GM18511 (cell line): ENCODE measurements at regions not wholly inside any gene's neighbourhood (a gene's known extent, or its start where the extent isn't known, plus 50 kb on each side); places are given as distances from the start of the nearest gene placed in this dataset.

Source experiments
- ATAC-seq: cut with Tn5 transposase; IDR thresholded peaks from one replicate; pipeline ENCODE4 v1.9.1; 2021; ENCODE audit warnings: mild to moderate bottlenecking, moderate library complexity; ENCODE audit not compliant: unreplicated experiment

DNA sequence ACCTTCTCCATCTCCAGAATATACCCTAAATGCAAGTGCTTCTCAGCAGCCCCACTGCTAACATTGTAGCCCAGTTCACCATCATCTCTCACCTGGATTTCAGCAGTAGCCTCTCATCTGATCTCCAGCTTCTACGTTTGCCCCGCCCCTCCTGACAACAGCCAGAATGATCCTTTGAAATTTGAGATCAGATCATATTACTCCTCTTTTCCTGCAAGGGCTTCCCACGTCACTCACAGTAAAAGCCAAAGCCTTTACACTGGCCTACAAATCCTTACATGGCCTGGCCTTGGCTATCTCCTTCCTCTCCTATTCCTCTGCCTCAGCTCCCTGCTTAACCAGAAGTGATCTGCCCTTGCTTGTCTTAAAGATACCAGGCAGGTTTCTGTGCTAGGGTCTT, 94.3 kb upstream of the NBEA start:
- no peak for ATAC-seq

- ATAC-seq, result no peak
Measured at GRCh38 chr13:34849406-34849805, 92.7 kb upstream of the NBEA start.

- ATAC-seq, result no peak
Measured at GRCh38 chr13:34853161-34853560, 88.9 kb upstream of the NBEA start.

- no peak for ATAC-seq
Measured at GRCh38 chr13:34857558-34858325, 84.3 kb upstream of the NBEA start.

GRCh38 chr13:34862311-34862710, 79.8 kb upstream of the NBEA start:
- no peak for ATAC-seq

DNA sequence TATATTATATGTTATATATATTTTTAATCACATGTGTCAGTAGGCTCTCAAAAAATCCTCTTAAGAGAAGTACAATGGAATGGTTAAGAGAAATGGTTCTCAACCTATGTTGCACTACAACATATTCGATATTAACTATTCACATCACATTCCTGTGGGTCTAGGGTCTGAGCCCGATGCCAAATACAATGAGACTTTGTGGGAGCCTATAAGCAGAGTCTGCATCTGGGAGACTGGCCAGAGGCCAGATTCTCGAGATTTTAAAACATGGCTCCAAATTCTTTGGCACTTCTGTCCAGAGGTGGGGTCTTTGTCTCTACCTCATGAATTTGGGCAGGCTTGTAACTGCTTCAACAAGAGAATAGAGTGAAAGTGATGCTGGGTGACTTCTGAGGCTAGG, 79.4 kb upstream of the NBEA start:
- no peak for ATAC-seq

DNA sequence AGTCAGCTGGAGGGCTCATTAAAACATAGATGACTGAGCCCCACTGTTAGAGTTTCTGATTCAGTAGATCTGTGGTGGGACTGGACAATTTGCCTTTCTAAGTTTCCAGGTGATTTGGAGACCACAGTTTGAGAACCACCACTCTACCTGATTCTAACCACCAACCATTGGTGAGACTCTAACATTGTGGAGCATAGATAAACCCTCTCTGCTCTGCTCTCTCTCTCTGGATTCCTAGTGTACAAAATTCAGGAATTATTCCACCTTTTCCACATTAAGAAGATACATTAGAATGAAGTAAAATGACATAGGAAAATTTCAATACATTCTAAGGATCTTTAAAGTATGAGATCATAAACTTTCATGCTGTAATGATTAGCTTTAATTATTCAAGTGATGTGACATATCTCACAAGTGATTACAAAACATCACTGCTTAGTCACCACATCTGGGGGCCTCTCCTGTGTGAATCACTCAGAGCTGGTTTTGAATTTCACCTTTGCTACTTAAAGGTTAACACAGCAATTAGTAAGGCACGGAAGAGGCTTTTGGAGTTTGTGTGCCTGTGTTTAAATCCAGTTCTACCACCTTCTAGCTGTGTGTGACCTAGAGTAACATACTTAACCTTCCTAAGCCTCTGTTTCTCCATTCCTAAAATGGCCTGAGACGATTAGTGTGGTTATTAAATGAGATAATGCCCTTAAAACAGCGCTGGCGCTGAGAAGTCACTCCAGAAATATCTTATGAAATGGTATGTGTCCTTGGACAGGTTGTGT, 78.5 kb upstream of the NBEA start:
- ATAC-seq, result no peak

DNA sequence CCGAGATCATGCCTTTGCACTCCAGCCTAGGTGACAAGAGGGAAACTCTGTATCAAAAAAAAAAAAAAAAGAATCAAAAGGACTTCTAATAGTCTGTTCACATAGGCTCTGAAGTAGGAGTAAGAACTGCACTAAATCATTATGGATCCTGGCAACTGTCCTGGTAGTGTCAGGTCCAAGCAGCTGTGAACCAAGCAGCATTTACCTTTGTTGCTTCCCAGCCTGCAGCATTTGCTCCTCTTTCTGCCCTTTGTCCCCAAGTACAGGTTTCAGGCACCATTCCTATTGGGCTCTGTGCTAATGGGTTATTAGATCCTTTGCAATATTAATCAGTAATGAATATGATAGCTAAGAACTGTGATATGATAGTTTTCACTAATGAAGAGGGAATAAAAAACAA, 77.4 kb upstream of the NBEA start:
- ATAC-seq, result no peak

DNA sequence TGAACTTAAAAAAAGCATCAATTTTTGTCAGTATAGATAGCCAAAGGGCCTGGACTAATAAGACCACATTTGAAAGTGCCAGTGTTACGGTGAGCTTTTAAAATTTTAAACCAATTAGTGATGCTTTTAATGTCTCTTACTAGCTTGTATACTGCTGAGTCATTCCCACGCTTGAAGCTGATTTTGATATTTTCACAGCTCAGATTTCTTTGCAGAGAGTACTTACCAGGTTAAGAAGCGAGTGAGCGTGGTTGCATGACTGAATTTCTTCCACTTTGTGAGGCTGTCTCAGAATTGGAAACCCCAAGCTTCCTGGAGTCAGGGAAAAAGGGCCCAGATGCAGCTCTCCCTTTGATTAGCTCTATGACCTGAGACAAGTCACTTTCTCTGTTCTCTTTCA, 74.5 kb upstream of the NBEA start:
- ATAC-seq, result no peak

GRCh38 chr13:34868733-34869132, 73.3 kb upstream of the NBEA start:
- ATAC-seq, result no peak

GRCh38 chr13:34869696-34870095, 72.4 kb upstream of the NBEA start:
- ATAC-seq, result no peak

- ATAC-seq, result no peak
Measured at GRCh38 chr13:34878329-34878728, 63.7 kb upstream of the NBEA start.

DNA sequence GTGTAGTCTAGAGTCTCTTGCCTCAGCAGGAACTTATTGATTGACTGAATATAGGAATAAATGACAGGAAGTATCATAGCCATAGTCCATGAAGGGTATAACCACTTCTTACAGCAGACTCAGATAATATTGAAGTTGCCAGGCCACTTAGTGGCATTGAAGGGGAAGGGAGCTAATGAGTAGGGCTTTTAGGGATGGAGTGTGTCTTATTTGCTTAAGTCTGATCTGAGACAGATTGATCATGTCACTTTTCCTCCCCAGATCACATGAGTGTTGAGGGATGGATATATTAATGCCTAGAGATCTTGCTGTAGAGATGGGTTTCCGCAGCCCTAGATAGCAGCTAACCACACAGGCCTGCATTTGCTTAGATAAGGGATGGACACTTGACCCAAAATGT, 62.2 kb upstream of the NBEA start:
- no peak for ATAC-seq

DNA sequence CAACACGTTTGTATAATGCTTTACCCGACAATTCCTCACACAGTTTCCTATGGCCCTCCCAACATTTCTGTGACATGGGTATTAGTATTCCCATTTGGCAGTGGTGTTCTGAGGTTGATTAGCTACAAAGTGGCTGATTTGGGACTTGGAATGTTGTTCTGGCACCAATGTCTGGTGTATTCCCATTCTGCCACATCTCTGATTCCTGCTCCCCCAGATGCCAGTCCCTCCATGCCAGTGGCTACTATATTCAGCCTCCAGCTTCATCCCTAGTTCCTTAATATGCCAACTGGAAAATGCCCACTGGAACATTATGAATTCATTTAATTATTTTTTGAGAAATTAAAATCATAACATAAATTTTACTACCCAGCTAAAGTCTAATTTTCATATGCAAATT, 60.6 kb upstream of the NBEA start:
- no peak for ATAC-seq

DNA sequence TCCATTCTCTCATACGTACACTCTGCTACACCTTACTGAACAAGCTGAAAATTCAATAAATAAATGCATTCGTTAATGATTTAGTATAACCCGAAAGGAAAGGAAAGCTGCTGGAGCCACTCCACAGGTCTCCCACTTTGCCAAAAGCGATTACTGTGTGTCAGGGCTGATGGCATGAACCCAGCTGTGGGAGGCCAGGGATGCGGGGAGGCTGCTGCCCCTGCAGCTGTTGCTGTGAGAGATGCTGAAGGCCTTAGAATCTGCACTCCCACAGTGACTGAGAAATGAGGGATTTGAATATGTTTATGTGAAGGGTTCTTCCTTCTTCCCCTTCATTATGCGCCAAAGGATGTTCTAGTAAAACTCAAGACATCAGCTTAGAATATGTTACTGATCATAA, 58.7 kb upstream of the NBEA start:
- no peak for ATAC-seq

DNA sequence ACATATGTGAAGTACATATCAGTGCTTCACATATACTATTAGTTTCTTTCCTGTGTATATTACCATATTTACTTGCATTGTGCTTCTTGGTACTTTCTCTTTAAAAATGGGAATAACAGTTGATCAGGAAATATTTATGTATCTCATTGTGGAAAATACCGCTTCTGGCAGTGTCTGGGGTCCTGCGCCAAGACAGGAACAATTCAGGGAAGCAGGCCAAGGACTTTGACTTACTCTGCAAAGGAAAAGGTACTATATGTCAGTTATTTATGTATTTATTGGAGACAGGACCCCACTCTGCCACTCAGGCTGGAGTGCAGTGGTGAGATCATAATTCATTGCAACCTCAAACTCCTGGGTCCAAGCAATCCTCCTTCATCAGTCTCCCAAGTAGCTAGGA, 57.7 kb upstream of the NBEA start:
- no peak for ATAC-seq

DNA sequence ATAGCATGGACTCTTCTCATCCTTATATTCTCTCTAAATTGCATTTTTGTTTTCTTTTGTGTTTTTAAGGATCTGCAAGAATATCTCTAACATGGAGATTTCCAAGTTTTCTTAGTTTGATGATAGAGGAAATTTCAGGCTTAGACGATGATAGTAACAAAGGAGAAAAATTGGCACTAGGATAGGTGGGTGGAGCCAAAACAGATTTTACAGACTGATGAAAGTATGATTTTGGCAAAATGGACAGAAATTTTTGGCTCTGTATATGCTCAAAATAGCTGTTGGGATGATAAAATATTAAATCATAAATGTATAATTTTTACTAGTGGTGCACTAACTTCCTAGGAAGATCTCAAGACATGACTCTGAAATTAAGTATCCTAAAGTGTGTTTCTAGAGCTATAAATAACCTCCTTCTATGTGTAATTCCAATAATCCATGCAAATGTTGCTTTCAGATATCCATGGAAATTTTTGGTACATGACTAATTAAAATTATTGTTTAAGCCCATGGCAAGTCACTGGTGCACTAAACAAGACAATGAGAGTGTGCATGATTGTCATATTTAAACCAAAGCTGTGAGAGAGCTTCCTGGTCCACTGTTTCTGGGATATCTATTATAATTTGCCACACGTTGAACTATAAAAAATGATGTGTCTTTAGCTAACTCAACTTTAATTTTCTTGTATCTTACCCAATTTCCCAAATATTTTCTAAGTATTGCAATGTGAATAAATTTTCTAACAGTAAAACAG, 55.8 kb upstream of the NBEA start:
- ATAC-seq, result no peak

DNA sequence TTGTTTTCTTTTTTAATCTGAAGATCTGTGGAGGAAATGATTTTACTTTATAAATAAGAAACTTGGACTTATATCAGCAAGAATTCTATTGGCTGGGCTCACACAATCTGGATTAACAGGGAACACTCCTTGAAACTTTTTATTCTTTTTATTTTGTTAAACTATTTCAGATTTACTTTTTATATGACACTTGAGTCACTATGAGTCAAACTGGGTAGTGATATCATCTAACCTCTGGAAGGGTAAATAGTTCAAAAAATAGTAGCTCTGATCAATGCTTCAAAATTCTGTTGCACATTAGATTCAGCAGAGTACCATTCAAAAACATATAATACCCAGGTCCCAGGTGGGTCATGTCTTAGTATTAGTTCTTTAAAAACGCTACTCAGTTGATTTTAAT, 55.1 kb upstream of the NBEA start:
- ATAC-seq, result no peak
